ENCODE measurements at regions not wholly inside any gene's neighbourhood (a gene's known extent, or its start where the extent isn't known, plus 50 kb on each side); places are given as distances from the start of the nearest gene placed in this dataset.
A peak's percentile ranks its signal among the peaks of the same experiment; 100 is the strongest.

DNA sequence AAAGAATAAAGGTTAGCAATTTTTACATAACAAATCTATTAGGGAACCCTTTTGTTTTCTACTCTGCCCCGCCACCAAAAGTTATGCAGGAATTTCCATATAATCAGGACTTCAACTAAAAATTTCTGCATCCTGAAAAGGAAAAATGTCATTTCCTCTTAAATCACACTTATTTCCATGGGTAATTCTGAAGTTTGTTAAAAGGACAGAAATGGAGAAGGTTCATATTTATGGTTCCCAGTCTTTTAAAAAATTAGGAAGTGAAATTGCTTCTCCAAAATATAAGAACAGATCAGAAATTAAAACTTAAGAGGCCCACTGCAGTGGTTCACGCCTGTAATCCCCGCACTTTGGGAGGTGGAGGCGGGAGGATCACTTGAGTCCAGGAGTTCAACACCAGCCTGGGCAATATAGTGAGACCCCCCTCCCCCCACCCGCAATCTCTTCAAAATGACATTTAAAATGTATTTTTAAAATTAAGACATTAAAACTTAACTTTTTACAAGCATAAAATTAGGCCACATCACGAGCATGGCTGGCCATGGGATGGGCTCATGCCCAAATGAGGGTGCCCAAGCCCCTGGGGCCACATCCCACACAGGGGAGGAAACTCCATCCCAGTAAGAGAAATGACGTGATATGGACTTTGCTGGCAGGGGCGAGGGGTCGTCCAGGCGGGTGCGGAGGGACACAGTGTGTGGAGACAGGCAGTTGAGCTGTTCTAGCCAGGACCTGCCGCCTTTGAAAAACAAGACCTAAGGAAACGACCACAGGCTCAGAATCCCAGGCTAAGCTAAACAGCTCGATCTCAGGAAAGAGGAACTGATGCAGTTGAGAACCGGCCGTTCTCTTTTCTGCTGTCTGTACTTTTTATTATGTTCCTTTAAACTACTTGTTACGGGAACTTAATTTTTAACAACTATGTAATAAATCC, 51.3 kb upstream of the NFE2L3 start:
- TF ChIP-seq, protein P1, sequence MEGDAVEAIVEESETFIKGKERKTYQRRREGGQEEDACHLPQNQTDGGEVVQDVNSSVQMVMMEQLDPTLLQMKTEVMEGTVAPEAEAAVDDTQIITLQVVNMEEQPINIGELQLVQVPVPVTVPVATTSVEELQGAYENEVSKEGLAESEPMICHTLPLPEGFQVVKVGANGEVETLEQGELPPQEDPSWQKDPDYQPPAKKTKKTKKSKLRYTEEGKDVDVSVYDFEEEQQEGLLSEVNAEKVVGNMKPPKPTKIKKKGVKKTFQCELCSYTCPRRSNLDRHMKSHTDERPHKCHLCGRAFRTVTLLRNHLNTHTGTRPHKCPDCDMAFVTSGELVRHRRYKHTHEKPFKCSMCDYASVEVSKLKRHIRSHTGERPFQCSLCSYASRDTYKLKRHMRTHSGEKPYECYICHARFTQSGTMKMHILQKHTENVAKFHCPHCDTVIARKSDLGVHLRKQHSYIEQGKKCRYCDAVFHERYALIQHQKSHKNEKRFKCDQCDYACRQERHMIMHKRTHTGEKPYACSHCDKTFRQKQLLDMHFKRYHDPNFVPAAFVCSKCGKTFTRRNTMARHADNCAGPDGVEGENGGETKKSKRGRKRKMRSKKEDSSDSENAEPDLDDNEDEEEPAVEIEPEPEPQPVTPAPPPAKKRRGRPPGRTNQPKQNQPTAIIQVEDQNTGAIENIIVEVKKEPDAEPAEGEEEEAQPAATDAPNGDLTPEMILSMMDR (conservative IDR thresholded peaks at IDR 0.05; ENCODE audit: low read length): no peak
- TF ChIP-seq EZH2phosphoT487 (IDR thresholded peaks at IDR 0.05; ENCODE audit: borderline replicate concordance, low read depth, low read length): no peak
- H3K79me2 ChIP-seq (ENCODE audit: insufficient read depth, low read depth, low read length): peaks cover 7% of the 10 kb centered on the region; the same call in 1 of the 2 replicates
- peaks cover 56% of the 10 kb centered on the region for H3K4me1 ChIP-seq (ENCODE audit: insufficient read depth, low read length, poor library complexity, severe bottlenecking)
- intact Hi-C loops (cut with micrococcal nuclease; ENCODE audit: unreplicated experiment): no loop called here
- ChIA-PET POLR2A (interaction anchor here (0.7 to 1.1 kb wide), 5 partner anchors 13 to 238 kb away, joined by 3 to 4 read pairs (median 3); partner anchors contain the start of gene NFE2L3), CTCF (ENCODE audit: unreplicated experiment) (no interaction called here)
- no peaks in the 10 kb centered on the region for H4K20me1 ChIP-seq (ENCODE audit: insufficient read depth, low read length)
- H2AFZ ChIP-seq (ENCODE audit: low read length): peak overlapping the region; percentile 99
- peak; percentile 48 for DNase-seq (ENCODE audit: low spot score)
- peak overlapping the region; percentile 71 for H3K27ac ChIP-seq (ENCODE audit: low read depth, low read length, poor library complexity, severe bottlenecking)
- peak overlapping the region; percentile 66 for H3K4me3 ChIP-seq (ENCODE audit: low read depth, low read length, poor library complexity, severe bottlenecking)
- no peaks in the 10 kb centered on the region for H3K9me3 ChIP-seq (ENCODE audit: low read length)
- peak overlapping the region; percentile 100 for H3K4me2 ChIP-seq (ENCODE audit: low read length)
- no peaks in the 10 kb centered on the region for H3K9me2 ChIP-seq (ENCODE audit: insufficient read depth, low read length)
- BruUV-seq (replicated peaks): no TSS peak
- no peaks in the 10 kb centered on the region for H3K36me3 ChIP-seq (ENCODE audit: insufficient read depth, low read length)

DNA sequence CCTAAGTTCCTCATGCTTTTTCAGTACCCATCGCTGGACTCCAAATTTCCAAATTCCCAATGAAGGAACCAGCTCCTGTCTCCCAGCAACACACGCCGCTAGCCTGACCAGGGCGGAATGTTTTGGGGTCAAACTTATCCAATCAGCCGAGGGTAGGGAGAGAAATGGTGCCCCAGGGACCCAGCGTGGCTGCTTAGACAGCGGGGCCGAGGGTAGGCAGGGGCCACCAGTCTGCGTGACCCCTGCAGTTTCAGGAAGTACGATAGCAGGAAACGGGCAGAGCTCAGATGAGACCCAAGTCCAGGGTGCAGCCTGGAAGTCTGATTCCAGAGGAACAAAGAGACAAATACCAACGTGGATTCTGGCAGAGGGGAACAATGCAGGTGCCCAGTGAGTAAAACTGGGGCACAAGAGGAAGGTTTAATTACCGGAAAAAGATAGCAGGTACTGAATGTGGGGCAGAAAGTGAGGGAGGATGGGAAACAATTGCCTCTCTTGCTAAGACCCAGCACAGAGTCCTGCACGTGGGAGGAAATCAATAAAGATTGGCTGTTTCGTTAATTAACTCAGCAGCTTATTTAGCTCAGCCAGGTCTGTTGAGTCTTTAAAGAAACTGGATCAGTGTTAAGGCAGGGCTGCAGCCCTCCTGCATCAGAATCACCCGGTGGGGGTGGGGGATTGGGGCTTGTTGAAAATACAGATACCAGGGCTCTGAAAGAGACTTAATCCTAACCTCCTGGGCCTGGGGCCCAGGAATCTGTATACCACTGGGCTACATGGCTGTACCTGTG, 50.4 kb upstream of the NFE2L3 start:
- Histone ChIP-seq H4K20me1 (ENCODE audit: insufficient read depth, low read length) (no peaks in the 10 kb centered on the region), H3K79me2 (ENCODE audit: insufficient read depth, low read depth, low read length) (peaks cover 7% of the 10 kb centered on the region; the same call in 1 of the 2 replicates), H3K36me3 (ENCODE audit: insufficient read depth, low read length) (no peaks in the 10 kb centered on the region), H3K27ac (ENCODE audit: low read depth, low read length, poor library complexity, severe bottlenecking) (peak overlapping the region; percentile 71), H3K4me3 (ENCODE audit: low read depth, low read length, poor library complexity, severe bottlenecking) (peak overlapping the region; percentile 66), H3K9me3 (ENCODE audit: low read length) (no peaks in the 10 kb centered on the region), H3K4me2 (ENCODE audit: low read length) (peak overlapping the region; percentile 100), H3K9me2 (ENCODE audit: insufficient read depth, low read length) (no peaks in the 10 kb centered on the region), H2AFZ (ENCODE audit: low read length) (peak overlapping the region; percentile 99), H3K4me1 (ENCODE audit: insufficient read depth, low read length, poor library complexity, severe bottlenecking) (peaks cover 59% of the 10 kb centered on the region)
- ChIA-PET POLR2A (interaction anchor here (0.7 to 1.1 kb wide), 4 partner anchors 14 to 239 kb away, joined by 3 to 4 read pairs (median 4); partner anchors contain the start of gene NFE2L3), CTCF (ENCODE audit: unreplicated experiment) (no interaction called here)
- TF ChIP-seq, protein P1 (conservative IDR thresholded peaks at IDR 0.05; ENCODE audit: low read length): no peak
- TF ChIP-seq EZH2phosphoT487 (IDR thresholded peaks at IDR 0.05; ENCODE audit: borderline replicate concordance, low read depth, low read length): no peak
- DNase-seq (ENCODE audit: low spot score): peak; percentile 57
- BruUV-seq (replicated peaks): TSS peak; percentile 88
- intact Hi-C loops (cut with micrococcal nuclease; ENCODE audit: unreplicated experiment): no loop called here

All from OCI-LY7 (cell line).